NT2/D1 (cell line): ENCODE measurements at regions not wholly inside any gene's neighbourhood (a gene's known extent, or its start where the extent isn't known, plus 50 kb on each side); places are given as distances from the start of the nearest gene placed in this dataset.

Experiments used
- DNase-seq: peaks from one replicate; pipeline ENCODE4 v3.0.0-alpha.2; 2011; ENCODE audit warnings: low read depth, low spot score
- H3K27me3 ChIP-seq: 2 replicates; pipeline ENCODE4 v1.6.0; 2011; ENCODE audit warnings: mild to moderate bottlenecking; ENCODE audit not compliant: insufficient read length, insufficient read depth
- H3K36me3 ChIP-seq: 2 replicates; pipeline ENCODE4 v1.6.1; 2011; ENCODE audit warnings: mild to moderate bottlenecking, low read length, mixed read lengths; ENCODE audit not compliant: insufficient read depth, insufficient read length
- H3K4me1 ChIP-seq: 2 replicates; pipeline ENCODE4 v1.5.1; 2011; ENCODE audit not compliant: insufficient read depth, insufficient read length
- H3K4me3 ChIP-seq: 2 replicates; pipeline ENCODE4 v1.5.1; 2011; ENCODE audit warnings: low read depth; ENCODE audit not compliant: insufficient read length
- H3K9ac ChIP-seq: 2 replicates; pipeline ENCODE4 v1.6.0; 2011; ENCODE audit warnings: low read depth; ENCODE audit not compliant: insufficient read length
- H3K9me3 ChIP-seq: 2 replicates; pipeline ENCODE4 v1.5.1; 2011; ENCODE audit warnings: mild to moderate bottlenecking, low read length; ENCODE audit not compliant: insufficient read depth
- SUZ12 ChIP-seq: IDR thresholded peaks from 2 replicates; pipeline ENCODE4 v1.6.1; 2011; ENCODE audit not compliant: insufficient read length, insufficient read depth; ENCODE audit errors: extremely low read depth
- YY1 ChIP-seq: IDR thresholded peaks from 2 replicates; pipeline ENCODE4 v1.6.1; 2011; ENCODE audit not compliant: insufficient read length, insufficient read depth
- ZNF274 ChIP-seq: IDR thresholded peaks from 2 replicates; pipeline ENCODE4 v1.6.1; 2011; ENCODE audit warnings: mild to moderate bottlenecking, low read depth, low read length

- Histone ChIP-seq H3K36me3 (no peaks in the 10 kb centered on the region), H3K9ac (no peak overlapping the region), H3K27me3 (no peaks in the 10 kb centered on the region), H3K4me1 (no peaks in the 10 kb centered on the region), H3K4me3 (no peak overlapping the region), H3K9me3 (no peaks in the 10 kb centered on the region)
- DNase-seq: no peak
- no peak for TF ChIP-seq SUZ12
- TF ChIP-seq YY1: no peak
- TF ChIP-seq ZNF274: no peak
Measured at GRCh38 chr6:156395276-156395675, 381.9 kb upstream of the ARID1B start.

GRCh38 chr6:156392648-156393047 lies 384.5 kb upstream of the ARID1B start:
- Histone ChIP-seq H3K9ac (no peak overlapping the region), H3K9me3 (no peaks in the 10 kb centered on the region), H3K36me3 (no peaks in the 10 kb centered on the region), H3K4me3 (no peak overlapping the region), H3K4me1 (no peaks in the 10 kb centered on the region), H3K27me3 (no peaks in the 10 kb centered on the region)
- DNase-seq: no peak
- TF ChIP-seq SUZ12: no peak
- TF ChIP-seq YY1: no peak
- TF ChIP-seq ZNF274: no peak

GRCh38 chr6:156391977-156392376 lies 385.2 kb upstream of the ARID1B start:
- no peaks in the 10 kb centered on the region for H3K4me1 ChIP-seq
- H3K27me3 ChIP-seq: no peaks in the 10 kb centered on the region
- no peak overlapping the region for H3K9ac ChIP-seq
- no peaks in the 10 kb centered on the region for H3K36me3 ChIP-seq
- no peak overlapping the region for H3K4me3 ChIP-seq
- TF ChIP-seq SUZ12: no peak
- TF ChIP-seq YY1: no peak
- no peak for TF ChIP-seq ZNF274
- H3K9me3 ChIP-seq: no peaks in the 10 kb centered on the region
- DNase-seq: no peak

GRCh38 chr6:156391061-156391672 lies 386.0 kb upstream of the ARID1B start:
- Histone ChIP-seq H3K27me3 (no peaks in the 10 kb centered on the region), H3K9ac (no peak overlapping the region), H3K9me3 (no peaks in the 10 kb centered on the region), H3K4me1 (no peaks in the 10 kb centered on the region), H3K36me3 (no peaks in the 10 kb centered on the region), H3K4me3 (no peak overlapping the region)
- TF ChIP-seq SUZ12: no peak
- DNase-seq: no peak

GRCh38 chr6:156390621-156391020 lies 386.6 kb upstream of the ARID1B start:
- no peaks in the 10 kb centered on the region for H3K4me1 ChIP-seq
- no peaks in the 10 kb centered on the region for H3K27me3 ChIP-seq
- no peak overlapping the region for H3K4me3 ChIP-seq
- no peak for TF ChIP-seq YY1
- no peak for TF ChIP-seq ZNF274
- TF ChIP-seq SUZ12: no peak
- H3K9ac ChIP-seq: no peak overlapping the region
- no peaks in the 10 kb centered on the region for H3K36me3 ChIP-seq
- no peaks in the 10 kb centered on the region for H3K9me3 ChIP-seq
- no peak for DNase-seq

- H3K9me3 ChIP-seq: no peaks in the 10 kb centered on the region
- no peaks in the 10 kb centered on the region for H3K4me1 ChIP-seq
- DNase-seq: no peak
- H3K9ac ChIP-seq: no peak overlapping the region
- TF ChIP-seq YY1: no peak
- no peak for TF ChIP-seq ZNF274
- no peak for TF ChIP-seq SUZ12
- H3K36me3 ChIP-seq: no peaks in the 10 kb centered on the region
- H3K27me3 ChIP-seq: no peaks in the 10 kb centered on the region
- H3K4me3 ChIP-seq: no peak overlapping the region
Measured at GRCh38 chr6:156389296-156389695, 387.9 kb upstream of the ARID1B start.

GRCh38 chr6:156387472-156387871 lies 389.7 kb upstream of the ARID1B start:
- Histone ChIP-seq H3K27me3 (no peaks in the 10 kb centered on the region), H3K4me3 (no peak overlapping the region), H3K36me3 (no peaks in the 10 kb centered on the region), H3K9ac (no peak overlapping the region), H3K9me3 (no peaks in the 10 kb centered on the region), H3K4me1 (no peaks in the 10 kb centered on the region)
- no peak for DNase-seq
- TF ChIP-seq YY1 (no peak), ZNF274 (no peak), SUZ12 (no peak)

GRCh38 chr6:156383059-156383458 lies 394.1 kb upstream of the ARID1B start:
- Histone ChIP-seq H3K4me1 (no peaks in the 10 kb centered on the region), H3K9me3 (no peaks in the 10 kb centered on the region), H3K27me3 (no peaks in the 10 kb centered on the region), H3K4me3 (no peak overlapping the region), H3K9ac (no peak overlapping the region), H3K36me3 (no peaks in the 10 kb centered on the region)
- no peak for TF ChIP-seq ZNF274
- no peak for TF ChIP-seq SUZ12
- TF ChIP-seq YY1: no peak
- no peak for DNase-seq
